SKM-1 (cell line): ENCODE measurements at regions not wholly inside any gene's neighbourhood (a gene's known extent, or its start where the extent isn't known, plus 50 kb on each side); places are given as distances from the start of the nearest gene placed in this dataset.

Source experiments
- DNase-seq: peaks from one replicate; lab custom pipeline; 2025; ENCODE audit not compliant: unreplicated experiment; lab: John Stamatoyannopoulos, UW

DNA sequence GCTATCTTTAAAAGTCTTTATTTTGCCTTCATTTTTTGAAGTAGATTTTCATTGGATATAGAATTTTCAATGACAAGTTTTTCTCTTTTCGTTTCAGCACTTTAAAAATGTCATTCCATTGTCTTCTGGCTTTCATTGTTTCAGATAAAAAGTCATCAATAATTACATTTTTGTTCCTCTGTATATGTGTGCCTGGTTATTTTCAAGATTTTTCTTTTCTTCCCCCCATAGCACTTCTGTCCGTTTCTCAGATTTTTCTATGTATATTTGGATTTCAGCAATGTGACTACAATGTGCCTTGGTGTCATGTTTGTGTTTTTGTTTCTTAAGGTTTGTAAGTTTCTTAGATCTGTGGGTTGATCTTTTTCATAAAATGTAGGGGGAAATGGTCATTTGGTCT lies 66.3 kb upstream of the HSD17B12 start:
- no peak for DNase-seq

DNA sequence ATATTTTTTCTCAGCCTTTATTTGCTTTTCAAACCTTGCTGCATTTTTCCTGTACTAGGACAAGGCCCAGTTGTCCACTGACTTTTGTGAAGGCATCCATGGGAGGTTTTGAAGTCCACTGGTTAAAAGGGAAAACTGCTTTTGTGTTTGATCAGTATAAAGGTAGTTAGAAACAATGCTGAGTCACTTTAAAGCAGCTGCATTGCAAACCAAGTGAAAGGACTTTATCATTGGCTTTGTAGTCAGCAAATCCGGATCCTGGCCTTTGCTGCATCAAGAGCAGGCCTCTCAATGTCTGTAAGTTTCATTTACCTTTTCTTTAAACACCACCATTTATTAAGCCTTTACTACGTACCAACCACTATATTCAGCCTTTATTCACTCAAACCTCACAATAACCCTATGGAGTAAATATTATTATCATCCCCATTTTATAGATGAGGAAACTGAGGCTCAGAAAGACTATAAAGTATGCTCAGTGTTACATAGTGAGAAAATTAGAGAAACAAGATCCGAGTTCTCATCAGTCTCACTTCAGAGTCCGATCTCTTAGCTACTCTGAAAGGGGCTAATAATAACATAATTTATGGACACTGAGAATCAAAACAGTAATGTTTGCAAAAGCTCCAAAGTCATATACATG lies 60.6 kb upstream of the HSD17B12 start:
- DNase-seq, result no peak

- DNase-seq, result no peak
Measured at GRCh38 chr11:43626798-43627197, 53.7 kb upstream of the HSD17B12 start.
